ENCODE measurements at regions not wholly inside any gene's neighbourhood (a gene's known extent, or its start where the extent isn't known, plus 50 kb on each side); places are given as distances from the start of the nearest gene placed in this dataset.

- DNase-seq (ENCODE audit: low read depth, low spot score) = no peak
Observed at GRCh38 chr6:133834472-133835170, 54.3 kb upstream of the TCF21 start.

- DNase-seq (ENCODE audit: low read depth, low spot score) = no peak
Observed at GRCh38 chr6:133835901-133836300, 53.0 kb upstream of the TCF21 start.

- DNase-seq (ENCODE audit: low read depth, low spot score) = peak; percentile 95
Observed at GRCh38 chr6:133837801-133838349, 51.0 kb upstream of the TCF21 start.

Data from ELF-1 (cell line).